Neural crest cell (in vitro differentiated cells): ENCODE measurements at regions not wholly inside any gene's neighbourhood (a gene's known extent, or its start where the extent isn't known, plus 50 kb on each side); places are given as distances from the start of the nearest gene placed in this dataset.

Source experiments
- DNase-seq: peaks from one replicate; pipeline ENCODE4 v3.0.0; 2021; ENCODE audit warnings: low read depth, mixed read lengths, low spot score
- H3K27ac Mint-ChIP-seq: one replicate; pipeline ENCODE4 v1.8.0; 2021; ENCODE audit warnings: mild to moderate bottlenecking, mixed read lengths; ENCODE audit not compliant: unreplicated experiment
- H3K27me3 Mint-ChIP-seq: 2 replicates; pipeline ENCODE4 v1.8.0; 2021; ENCODE audit warnings: low read depth, mild to moderate bottlenecking, mixed read lengths
- H3K36me3 Mint-ChIP-seq: 2 replicates; pipeline ENCODE4 v1.8.0; 2021; ENCODE audit warnings: low read depth, mild to moderate bottlenecking, mixed read lengths
- H3K4me1 Mint-ChIP-seq: 2 replicates; pipeline ENCODE4 v1.8.0; 2021; ENCODE audit warnings: mixed read lengths
- H3K4me3 Mint-ChIP-seq: one replicate; pipeline ENCODE4 v1.8.0; 2021; ENCODE audit warnings: mild to moderate bottlenecking, mixed read lengths
- H3K9me3 Mint-ChIP-seq: 2 replicates; pipeline ENCODE4 v1.8.0; 2021; ENCODE audit warnings: mixed read lengths
- CTCF ChIP-seq: fragments of 200-600 bp; sonication (generic); conservative IDR thresholded peaks from 2 replicates; pipeline ENCODE4 v1.5.0; 2021; ENCODE audit warnings: antibody characterized with exemption, mild to moderate bottlenecking

DNA sequence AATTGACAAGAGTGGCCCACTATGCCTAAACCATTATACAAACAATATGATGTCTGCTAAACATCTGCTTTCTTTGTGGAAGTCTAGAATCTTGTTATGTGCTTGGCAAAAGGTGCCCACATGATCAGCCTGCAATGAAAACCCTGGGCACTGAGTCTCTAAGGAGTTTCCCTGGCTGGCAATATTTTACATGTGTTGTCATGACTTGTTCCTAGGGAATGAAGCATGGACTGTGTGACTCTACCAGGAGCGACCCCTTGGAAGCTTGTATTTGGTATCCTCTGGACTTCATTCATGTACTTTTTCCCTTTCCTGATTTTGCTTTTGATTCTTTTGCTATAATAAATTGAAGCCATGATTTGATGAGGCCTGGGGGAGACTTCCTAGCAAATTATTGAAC lies 324.9 kb downstream of the HHIPL2 start:
- no peak overlapping the region for H3K4me3 Mint-ChIP-seq
- no peak for DNase-seq
- H3K27me3 Mint-ChIP-seq = no peaks in the 10 kb centered on the region
- peaks cover 32% of the 10 kb centered on the region for H3K4me1 Mint-ChIP-seq
- peaks cover 26% of the 10 kb centered on the region for H3K9me3 Mint-ChIP-seq
- TF ChIP-seq CTCF = no peak
- peaks cover 12% of the 10 kb centered on the region for H3K36me3 Mint-ChIP-seq
- no peak overlapping the region for H3K27ac Mint-ChIP-seq

GRCh38 chr1:222216255-222216754 lies 331.6 kb downstream of the HHIPL2 start:
- Mint-ChIP-seq H3K27me3 (no peaks in the 10 kb centered on the region), H3K4me1 (no peaks in the 10 kb centered on the region)

GRCh38 chr1:222210776-222211175 lies 337.1 kb downstream of the HHIPL2 start:
- Mint-ChIP-seq H3K4me3 (no peak overlapping the region), H3K9me3 (no peaks in the 10 kb centered on the region), H3K4me1 (no peaks in the 10 kb centered on the region), H3K27me3 (no peaks in the 10 kb centered on the region), H3K36me3 (no peaks in the 10 kb centered on the region), H3K27ac (no peak overlapping the region)
- DNase-seq = no peak
- no peak for TF ChIP-seq CTCF

More at GRCh38 chr1:222216255-222216754, 331.6 kb downstream of the HHIPL2 start:
- no peak for TF ChIP-seq CTCF
- H3K4me3 Mint-ChIP-seq = no peak overlapping the region
- H3K36me3 Mint-ChIP-seq = peaks cover 10% of the 10 kb centered on the region
- no peak for DNase-seq
- no peak overlapping the region for H3K27ac Mint-ChIP-seq
- H3K9me3 Mint-ChIP-seq = peaks cover 16% of the 10 kb centered on the region

GRCh38 chr1:222204475-222204874 lies 343.4 kb downstream of the HHIPL2 start:
- Mint-ChIP-seq H3K9me3 (no peaks in the 10 kb centered on the region), H3K4me3 (no peak overlapping the region), H3K27me3 (no peaks in the 10 kb centered on the region), H3K27ac (no peak overlapping the region), H3K36me3 (no peaks in the 10 kb centered on the region), H3K4me1 (no peaks in the 10 kb centered on the region)
- no peak for TF ChIP-seq CTCF
- DNase-seq = no peak

DNA sequence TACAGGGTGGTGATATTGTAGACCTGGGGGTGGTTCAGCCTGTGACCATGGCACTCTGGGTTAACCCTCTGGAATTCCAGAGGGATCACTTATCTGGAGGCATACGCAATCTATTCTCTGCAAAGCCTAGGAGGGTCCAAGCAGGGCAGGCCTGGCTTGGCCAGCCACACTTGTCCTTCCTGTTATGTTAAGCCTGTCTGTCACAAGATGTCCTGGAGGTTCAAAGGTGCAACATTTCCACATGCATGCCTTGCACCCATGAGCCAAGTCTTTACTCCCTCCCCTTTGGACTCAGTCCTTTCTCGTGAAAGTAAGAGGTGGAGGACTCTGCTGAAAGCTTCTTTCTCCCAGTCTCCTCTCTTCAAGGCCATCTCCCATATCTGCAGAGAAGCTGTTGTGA lies 345.1 kb downstream of the HHIPL2 start:
- Mint-ChIP-seq H3K4me1 (no peaks in the 10 kb centered on the region), H3K36me3 (no peaks in the 10 kb centered on the region), H3K9me3 (no peaks in the 10 kb centered on the region), H3K27me3 (no peaks in the 10 kb centered on the region), H3K27ac (no peak overlapping the region), H3K4me3 (no peak overlapping the region)
- DNase-seq = no peak
- TF ChIP-seq CTCF = no peak

DNA sequence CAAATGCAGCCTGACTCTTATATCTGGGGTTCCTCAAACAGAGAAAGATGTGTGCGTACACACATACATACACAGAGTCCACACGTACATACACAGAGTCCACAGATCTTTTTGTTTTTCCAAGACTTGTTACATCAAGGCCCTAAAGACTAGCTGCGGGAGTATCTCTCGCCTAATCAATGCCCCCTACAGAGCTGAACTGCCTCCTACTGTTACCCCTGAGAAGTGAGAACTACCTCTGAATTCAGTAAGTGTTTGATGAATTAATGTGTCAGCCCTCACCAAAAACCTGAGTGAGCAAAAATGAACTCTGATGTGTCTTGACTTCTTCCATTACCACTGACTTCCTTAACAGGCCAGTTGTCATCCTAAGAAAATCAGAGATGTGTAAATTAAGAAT lies 351.2 kb downstream of the HHIPL2 start:
- H3K4me1 Mint-ChIP-seq = no peaks in the 10 kb centered on the region
- no peaks in the 10 kb centered on the region for H3K36me3 Mint-ChIP-seq
- H3K27ac Mint-ChIP-seq = no peak overlapping the region
- no peaks in the 10 kb centered on the region for H3K9me3 Mint-ChIP-seq
- no peak overlapping the region for H3K4me3 Mint-ChIP-seq
- TF ChIP-seq CTCF = no peak
- no peak for DNase-seq
- no peaks in the 10 kb centered on the region for H3K27me3 Mint-ChIP-seq
